ENCODE measurements at regions not wholly inside any gene's neighbourhood (a gene's known extent, or its start where the extent isn't known, plus 50 kb on each side); places are given as distances from the start of the nearest gene placed in this dataset.

GRCh38 chr12:88662961-88663360 is 82.7 kb upstream of the KITLG start:
- no peak overlapping the region for H3K9ac ChIP-seq (ENCODE audit: low read length in 3 of 3)
- no peak for TF ChIP-seq CTCF (IDR thresholded peaks at IDR 0.05; ENCODE audit: borderline replicate concordance, extremely low read depth, insufficient read depth)
- H3K27ac ChIP-seq (ENCODE audit: low read depth in 2 of 2, low read length in 2 of 2) = no peak overlapping the region
- intact Hi-C loops (cut with DNase I) = no loop called here
- H3K36me3 ChIP-seq (ENCODE audit: control insufficient read depth in 2 of 3, insufficient read depth in 3 of 3, low read length in 3 of 3) = no peaks in the 10 kb centered on the region
- no peaks in the 10 kb centered on the region for H3K4me1 ChIP-seq (ENCODE audit: control insufficient read depth in 2 of 3, insufficient read depth in 2 of 3, low read depth in 1 of 3, low read length in 3 of 3)
- DNase-seq = no peak
- FAIRE-seq = no peak
- H3K9me3 ChIP-seq (ENCODE audit: control insufficient read depth in 2 of 3, insufficient read depth in 1 of 3, low read length in 3 of 3) = no peaks in the 10 kb centered on the region
- no peak overlapping the region for H3K4me3 ChIP-seq (ENCODE audit: low read length in 3 of 3)
- no peaks in the 10 kb centered on the region for H3K27me3 ChIP-seq (ENCODE audit: control insufficient read depth, insufficient read depth, low read length)

GRCh38 chr12:88662093-88662492 is 81.8 kb upstream of the KITLG start:
- no peaks in the 10 kb centered on the region for H3K4me1 ChIP-seq (ENCODE audit: control insufficient read depth in 2 of 3, insufficient read depth in 2 of 3, low read depth in 1 of 3, low read length in 3 of 3)
- DNase-seq = no peak
- H3K27ac ChIP-seq (ENCODE audit: low read depth in 2 of 2, low read length in 2 of 2) = no peak overlapping the region
- no peaks in the 10 kb centered on the region for H3K27me3 ChIP-seq (ENCODE audit: control insufficient read depth, insufficient read depth, low read length)
- no peak overlapping the region for H3K4me3 ChIP-seq (ENCODE audit: low read length in 3 of 3)
- no peak for TF ChIP-seq CTCF (IDR thresholded peaks at IDR 0.05; ENCODE audit: borderline replicate concordance, extremely low read depth, insufficient read depth)
- intact Hi-C loops (cut with DNase I) = no loop called here
- FAIRE-seq = no peak
- no peaks in the 10 kb centered on the region for H3K36me3 ChIP-seq (ENCODE audit: control insufficient read depth in 2 of 3, insufficient read depth in 3 of 3, low read length in 3 of 3)
- H3K9ac ChIP-seq (ENCODE audit: low read length in 3 of 3) = no peak overlapping the region
- no peaks in the 10 kb centered on the region for H3K9me3 ChIP-seq (ENCODE audit: control insufficient read depth in 2 of 3, insufficient read depth in 1 of 3, low read length in 3 of 3)

GRCh38 chr12:88658009-88658408 is 77.7 kb upstream of the KITLG start:
- intact Hi-C loops (cut with DNase I) = no loop called here
- DNase-seq (no peak), FAIRE-seq (no peak)
- TF ChIP-seq CTCF (IDR thresholded peaks at IDR 0.05; ENCODE audit: borderline replicate concordance, extremely low read depth, insufficient read depth) = no peak
- Histone ChIP-seq H3K27me3 (ENCODE audit: control insufficient read depth, insufficient read depth, low read length) (no peaks in the 10 kb centered on the region), H3K4me3 (ENCODE audit: low read length in 3 of 3) (no peak overlapping the region), H3K4me1 (ENCODE audit: control insufficient read depth in 2 of 3, insufficient read depth in 2 of 3, low read depth in 1 of 3, low read length in 3 of 3) (no peaks in the 10 kb centered on the region), H3K27ac (ENCODE audit: low read depth in 2 of 2, low read length in 2 of 2) (no peak overlapping the region), H3K9ac (ENCODE audit: low read length in 3 of 3) (no peak overlapping the region), H3K36me3 (ENCODE audit: control insufficient read depth in 2 of 3, insufficient read depth in 3 of 3, low read length in 3 of 3) (no peaks in the 10 kb centered on the region), H3K9me3 (ENCODE audit: control insufficient read depth in 2 of 3, insufficient read depth in 1 of 3, low read length in 3 of 3) (no peaks in the 10 kb centered on the region)

- no peak overlapping the region for H3K9ac ChIP-seq (ENCODE audit: low read length in 3 of 3)
- DNase-seq (no peak), FAIRE-seq (no peak)
- no peak overlapping the region for H3K27ac ChIP-seq (ENCODE audit: low read depth in 2 of 2, low read length in 2 of 2)
- no peak for TF ChIP-seq CTCF (IDR thresholded peaks at IDR 0.05; ENCODE audit: borderline replicate concordance, extremely low read depth, insufficient read depth)
- H3K4me3 ChIP-seq (ENCODE audit: low read length in 3 of 3) = no peak overlapping the region
- intact Hi-C loops (cut with DNase I) = no loop called here
- H3K4me1 ChIP-seq (ENCODE audit: control insufficient read depth in 2 of 3, insufficient read depth in 2 of 3, low read depth in 1 of 3, low read length in 3 of 3) = no peaks in the 10 kb centered on the region
- H3K9me3 ChIP-seq (ENCODE audit: control insufficient read depth in 2 of 3, insufficient read depth in 1 of 3, low read length in 3 of 3) = no peaks in the 10 kb centered on the region
- no peaks in the 10 kb centered on the region for H3K27me3 ChIP-seq (ENCODE audit: control insufficient read depth, insufficient read depth, low read length)
- H3K36me3 ChIP-seq (ENCODE audit: control insufficient read depth in 2 of 3, insufficient read depth in 3 of 3, low read length in 3 of 3) = no peaks in the 10 kb centered on the region
These were observed 70.4 kb upstream of the KITLG start for GRCh38 chr12:88650715-88651114.

Measured in kidney (tissue), 13 donors.